NT2/D1 (cell line): ENCODE measurements at regions not wholly inside any gene's neighbourhood (a gene's known extent, or its start where the extent isn't known, plus 50 kb on each side); places are given as distances from the start of the nearest gene placed in this dataset.

Experiments
- SUZ12 ChIP-seq: IDR thresholded peaks from 2 replicates; pipeline ENCODE4 v1.6.1; 2011; ENCODE audit not compliant: insufficient read length, insufficient read depth; ENCODE audit errors: extremely low read depth
- YY1 ChIP-seq: IDR thresholded peaks from 2 replicates; pipeline ENCODE4 v1.6.1; 2011; ENCODE audit not compliant: insufficient read length, insufficient read depth
- ZNF274 ChIP-seq: IDR thresholded peaks from 2 replicates; pipeline ENCODE4 v1.6.1; 2011; ENCODE audit warnings: mild to moderate bottlenecking, low read depth, low read length

- TF ChIP-seq YY1 (no peak), ZNF274 (no peak), SUZ12 (no peak)
These were observed 307.9 kb upstream of the MEIS1 start for GRCh38 chr2:66127061-66127460.
